GM13977 (cell line): ENCODE measurements at regions not wholly inside any gene's neighbourhood (a gene's known extent, or its start where the extent isn't known, plus 50 kb on each side); places are given as distances from the start of the nearest gene placed in this dataset.

ENCODE experiments used
- DNase-seq: peaks from one replicate; pipeline ENCODE4 v3.0.0; 2012; ENCODE audit warnings: low spot score
- in situ Hi-C: fragments of 300-500 bp; cut with MboI; formaldehyde crosslinking; loops from one replicate; pipeline ENCODE4 v1.12.0; 2022; ENCODE audit warnings: low sequenced_read_pairs, low pct_unique_long_range_greater_than_20kb, mixed read lengths, inconsistent platforms; ENCODE audit not compliant: unreplicated experiment
- TF ChIP-seq, protein P1 (sequence below): IDR thresholded peaks from 2 replicates; pipeline ENCODE4 v1.5.1; 2012; ENCODE audit warnings: mild to moderate bottlenecking, control low read depth; ENCODE audit not compliant: insufficient read depth; ENCODE audit errors: extremely low read depth, missing control alignments

DNA sequence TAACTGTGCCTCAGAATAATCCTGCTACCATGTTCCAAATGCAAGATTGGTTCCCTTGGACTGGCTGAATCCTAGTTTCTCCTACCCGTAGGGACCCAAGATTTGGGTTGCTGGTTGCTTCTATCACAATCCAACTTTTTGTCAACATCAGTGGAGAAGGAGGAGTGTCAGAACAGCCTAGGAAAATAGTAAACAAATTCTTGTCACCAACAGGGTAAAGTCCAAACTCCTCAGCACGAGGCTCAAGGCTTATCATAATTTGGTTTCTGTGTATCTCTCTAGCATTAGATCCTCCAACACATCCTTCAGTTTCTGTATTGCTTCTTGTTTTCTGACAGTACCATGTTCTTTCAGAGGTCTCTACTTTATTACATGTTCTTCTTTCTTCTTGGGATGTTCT is 370.2 kb upstream of the DAB1 start:
- DNase-seq: no peak
- TF ChIP-seq, protein P1, sequence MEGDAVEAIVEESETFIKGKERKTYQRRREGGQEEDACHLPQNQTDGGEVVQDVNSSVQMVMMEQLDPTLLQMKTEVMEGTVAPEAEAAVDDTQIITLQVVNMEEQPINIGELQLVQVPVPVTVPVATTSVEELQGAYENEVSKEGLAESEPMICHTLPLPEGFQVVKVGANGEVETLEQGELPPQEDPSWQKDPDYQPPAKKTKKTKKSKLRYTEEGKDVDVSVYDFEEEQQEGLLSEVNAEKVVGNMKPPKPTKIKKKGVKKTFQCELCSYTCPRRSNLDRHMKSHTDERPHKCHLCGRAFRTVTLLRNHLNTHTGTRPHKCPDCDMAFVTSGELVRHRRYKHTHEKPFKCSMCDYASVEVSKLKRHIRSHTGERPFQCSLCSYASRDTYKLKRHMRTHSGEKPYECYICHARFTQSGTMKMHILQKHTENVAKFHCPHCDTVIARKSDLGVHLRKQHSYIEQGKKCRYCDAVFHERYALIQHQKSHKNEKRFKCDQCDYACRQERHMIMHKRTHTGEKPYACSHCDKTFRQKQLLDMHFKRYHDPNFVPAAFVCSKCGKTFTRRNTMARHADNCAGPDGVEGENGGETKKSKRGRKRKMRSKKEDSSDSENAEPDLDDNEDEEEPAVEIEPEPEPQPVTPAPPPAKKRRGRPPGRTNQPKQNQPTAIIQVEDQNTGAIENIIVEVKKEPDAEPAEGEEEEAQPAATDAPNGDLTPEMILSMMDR: no peak
- in situ Hi-C loops: no loop called here

DNA sequence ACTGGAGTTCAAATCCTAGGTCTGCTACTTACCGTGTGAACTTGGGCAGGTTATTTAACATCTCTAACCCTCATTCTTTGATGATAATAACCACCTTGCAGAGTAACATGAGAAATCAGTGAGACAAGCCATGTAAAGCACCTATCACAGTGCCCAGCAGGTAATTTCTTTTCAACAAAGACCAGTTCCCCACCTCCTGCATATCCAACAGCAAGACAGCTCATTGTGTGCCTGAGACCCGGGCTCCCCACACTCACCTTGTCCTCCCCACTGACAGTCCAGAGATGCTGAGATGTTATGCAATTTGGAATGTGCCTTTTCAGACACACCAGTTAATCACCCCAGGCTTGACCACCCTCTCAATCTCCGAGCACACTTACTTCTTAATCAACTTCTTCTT is 367.6 kb upstream of the DAB1 start:
- no peak for DNase-seq
- in situ Hi-C loops: no loop called here
- TF ChIP-seq, protein P1: no peak

DNA sequence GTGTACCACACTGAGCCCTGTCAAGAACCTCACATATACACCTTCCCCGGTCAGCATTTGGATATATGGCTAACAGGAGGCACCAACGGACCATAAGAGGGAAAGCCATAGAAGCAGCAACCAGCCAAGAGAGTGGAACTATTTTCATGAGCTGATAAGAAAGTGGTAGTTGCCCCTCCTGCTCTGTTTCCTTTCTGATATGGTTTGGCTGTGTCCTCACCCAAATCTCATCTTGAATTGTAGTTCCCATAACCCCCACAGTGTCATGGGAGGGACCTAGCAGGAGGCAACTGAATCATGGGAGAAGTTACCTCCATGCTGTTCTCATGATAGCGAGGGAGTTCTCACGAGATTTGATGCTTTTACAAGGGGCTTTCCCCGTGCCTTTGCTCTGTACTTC is 366.1 kb upstream of the DAB1 start:
- in situ Hi-C loops: no loop called here
- DNase-seq: no peak
- TF ChIP-seq, protein P1: no peak

DNA sequence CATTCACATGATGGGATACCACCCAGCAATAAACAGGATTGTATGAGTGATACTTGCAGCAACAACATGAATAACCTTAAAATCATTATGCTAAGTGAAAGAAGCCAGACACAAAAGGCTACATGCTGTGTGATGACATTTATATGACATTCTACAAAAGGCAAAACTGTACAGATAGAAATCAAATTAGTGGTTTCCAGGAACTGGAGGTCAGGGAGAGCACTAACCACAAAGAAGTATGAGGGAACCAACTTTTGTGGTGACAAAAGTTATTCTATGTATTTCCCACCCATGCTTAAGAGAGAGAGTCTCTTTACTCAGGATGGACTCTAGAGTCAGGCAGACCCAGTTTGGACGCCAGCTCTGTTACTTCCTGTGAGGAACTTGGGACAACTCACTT is 364.5 kb upstream of the DAB1 start:
- TF ChIP-seq, protein P1: no peak
- no peak for DNase-seq
- in situ Hi-C loops: no loop called here

DNA sequence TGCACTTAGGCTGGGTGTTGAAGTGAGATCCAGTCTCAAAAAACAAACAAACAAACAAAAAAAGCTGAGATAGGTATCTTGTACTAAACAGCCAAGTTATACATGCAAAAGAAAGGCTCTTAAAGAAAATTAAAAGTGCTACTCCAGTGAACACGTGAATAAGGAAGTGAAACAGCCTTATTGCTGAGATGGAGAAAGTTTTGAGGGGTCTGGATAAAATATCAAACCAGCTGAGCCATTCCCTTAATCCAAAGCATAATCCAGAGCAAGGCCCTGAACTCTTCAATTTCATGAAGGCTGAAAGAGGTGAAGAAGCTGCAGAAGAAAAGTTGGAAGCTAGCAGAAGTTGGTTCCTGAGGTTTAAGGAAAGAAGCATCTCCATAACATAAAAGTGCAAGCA is 360.5 kb upstream of the DAB1 start:
- no peak for DNase-seq
- in situ Hi-C loops: no loop called here
- TF ChIP-seq, protein P1: no peak

DNA sequence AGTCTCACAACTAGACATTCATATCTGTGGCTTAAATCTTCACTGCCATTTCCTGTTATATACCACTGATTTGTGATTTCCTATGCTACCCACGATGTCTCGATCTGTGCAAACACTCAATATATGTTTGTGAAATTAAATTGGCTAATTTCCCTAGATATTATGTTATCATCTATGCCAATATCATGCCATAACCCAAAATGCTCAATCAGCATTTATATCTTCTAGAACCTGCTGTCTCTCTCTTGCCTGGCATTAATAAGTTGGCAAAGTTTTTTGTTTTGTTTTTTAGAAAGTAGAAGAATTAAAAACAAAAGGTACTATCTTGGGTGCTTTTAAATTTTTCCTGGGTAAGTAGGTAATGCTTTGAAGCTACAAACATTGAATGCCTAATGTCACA is 358.5 kb upstream of the DAB1 start:
- in situ Hi-C loops: no loop called here
- DNase-seq: no peak
- TF ChIP-seq, protein P1: no peak

DNA sequence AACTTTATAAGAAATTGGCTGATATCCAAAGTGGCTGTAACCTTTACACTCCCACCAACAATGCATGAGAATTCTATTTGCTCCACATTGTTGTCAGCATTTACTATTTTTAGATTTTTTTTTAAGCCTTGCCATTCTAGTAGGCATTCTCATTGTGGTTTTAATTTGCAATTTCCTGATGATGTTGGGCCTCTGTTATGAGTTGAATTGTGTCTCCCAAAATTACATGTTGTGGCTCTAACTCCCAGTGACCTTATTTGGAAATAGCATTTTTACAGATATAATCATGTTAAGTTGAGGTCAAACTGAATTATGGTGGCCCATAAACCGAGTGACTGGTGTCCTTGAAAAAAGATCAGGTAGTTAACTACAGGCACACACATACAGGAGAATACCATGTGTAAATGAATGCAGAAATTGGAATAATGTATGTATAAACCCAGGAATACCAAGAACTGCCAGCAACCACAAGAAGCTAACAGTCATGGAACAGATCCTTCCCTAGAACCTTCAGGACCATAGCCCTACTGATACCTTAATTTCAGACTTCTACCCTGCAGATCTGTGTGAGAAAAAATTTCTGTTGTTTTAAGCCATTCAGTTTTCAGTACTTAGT is 348.8 kb upstream of the DAB1 start:
- DNase-seq: no peak

More for the DNA sequence above, 348.8 kb upstream of the DAB1 start:
- in situ Hi-C loops: no loop called here
- TF ChIP-seq, protein P1: no peak
